Upper lobe of right lung (tissue), 1 donor: ENCODE measurements at regions not wholly inside any gene's neighbourhood (a gene's known extent, or its start where the extent isn't known, plus 50 kb on each side); places are given as distances from the start of the nearest gene placed in this dataset.

Source experiments
- ATAC-seq: fragments of 200-7000 bp; cut with Tn5 transposase; one replicate; pipeline ENCODE4 v1.9.1; 2020; ENCODE audit warnings: mild to moderate bottlenecking, moderate library complexity
- DNase-seq: peaks from one replicate; pipeline ENCODE4 v3.0.0-alpha.2; 2020
- H3K27ac ChIP-seq: fragments of 200-600 bp; one replicate; pipeline ENCODE4 v1.8.0; 2022
- H3K27me3 ChIP-seq: fragments of 200-600 bp; one replicate; pipeline ENCODE4 v1.8.0; 2022; ENCODE audit warnings: mild to moderate bottlenecking
- H3K36me3 ChIP-seq: fragments of 200-600 bp; one replicate; pipeline ENCODE4 v1.8.0; 2022
- H3K4me1 ChIP-seq: fragments of 200-600 bp; one replicate; pipeline ENCODE4 v1.8.0; 2022
- H3K4me3 ChIP-seq: fragments of 200-600 bp; one replicate; pipeline ENCODE4 v1.8.0; 2022; ENCODE audit warnings: mild to moderate bottlenecking
- H3K9me3 ChIP-seq: fragments of 200-600 bp; one replicate; pipeline ENCODE4 v1.8.0; 2022
- intact Hi-C: fragments of 100-400 bp; cut with DNase I; formaldehyde crosslinking; loops from one replicate; pipeline ENCODE4 v1.11.0; 2022
- TF ChIP-seq, protein P1 (sequence below): fragments of 200-600 bp; IDR thresholded peaks from one replicate; pipeline ENCODE4 v1.8.0; 2022; ENCODE audit warnings: antibody characterized with exemption
- donor health status: DM: no; HTN: yes; CAD: no; lungs with severe emphysema.

DNA sequence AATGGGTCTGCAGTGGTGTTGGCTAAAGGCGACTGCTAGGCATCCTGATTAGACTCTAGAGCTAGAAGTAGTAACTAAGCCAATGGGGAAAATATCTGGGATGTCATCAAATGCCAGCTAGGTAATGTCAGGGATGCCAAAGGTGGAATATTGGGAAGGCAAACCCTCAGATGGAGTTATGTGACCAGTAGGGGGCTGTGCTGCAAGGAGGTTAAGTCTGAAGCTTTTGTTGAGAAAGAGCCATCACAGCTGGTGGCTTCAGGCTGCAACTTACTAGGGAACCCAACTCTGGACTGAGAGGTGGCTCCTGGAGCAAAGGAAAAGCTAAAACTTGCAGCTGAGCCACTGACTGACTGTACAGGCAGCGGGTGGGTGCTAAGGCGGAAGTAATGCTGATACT is 576.9 kb upstream of the GHITM start:
- DNase-seq (no peak), ATAC-seq (no peak)
- intact Hi-C loops, result no loop called here
- TF ChIP-seq, protein P1, sequence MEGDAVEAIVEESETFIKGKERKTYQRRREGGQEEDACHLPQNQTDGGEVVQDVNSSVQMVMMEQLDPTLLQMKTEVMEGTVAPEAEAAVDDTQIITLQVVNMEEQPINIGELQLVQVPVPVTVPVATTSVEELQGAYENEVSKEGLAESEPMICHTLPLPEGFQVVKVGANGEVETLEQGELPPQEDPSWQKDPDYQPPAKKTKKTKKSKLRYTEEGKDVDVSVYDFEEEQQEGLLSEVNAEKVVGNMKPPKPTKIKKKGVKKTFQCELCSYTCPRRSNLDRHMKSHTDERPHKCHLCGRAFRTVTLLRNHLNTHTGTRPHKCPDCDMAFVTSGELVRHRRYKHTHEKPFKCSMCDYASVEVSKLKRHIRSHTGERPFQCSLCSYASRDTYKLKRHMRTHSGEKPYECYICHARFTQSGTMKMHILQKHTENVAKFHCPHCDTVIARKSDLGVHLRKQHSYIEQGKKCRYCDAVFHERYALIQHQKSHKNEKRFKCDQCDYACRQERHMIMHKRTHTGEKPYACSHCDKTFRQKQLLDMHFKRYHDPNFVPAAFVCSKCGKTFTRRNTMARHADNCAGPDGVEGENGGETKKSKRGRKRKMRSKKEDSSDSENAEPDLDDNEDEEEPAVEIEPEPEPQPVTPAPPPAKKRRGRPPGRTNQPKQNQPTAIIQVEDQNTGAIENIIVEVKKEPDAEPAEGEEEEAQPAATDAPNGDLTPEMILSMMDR, result no peak
- no peaks in the 10 kb centered on the region for H3K4me1 ChIP-seq
- no peak overlapping the region for H3K27ac ChIP-seq
- no peaks in the 10 kb centered on the region for H3K9me3 ChIP-seq
- H3K36me3 ChIP-seq, result no peaks in the 10 kb centered on the region
- H3K27me3 ChIP-seq, result no peaks in the 10 kb centered on the region
- H3K4me3 ChIP-seq, result no peak overlapping the region

DNA sequence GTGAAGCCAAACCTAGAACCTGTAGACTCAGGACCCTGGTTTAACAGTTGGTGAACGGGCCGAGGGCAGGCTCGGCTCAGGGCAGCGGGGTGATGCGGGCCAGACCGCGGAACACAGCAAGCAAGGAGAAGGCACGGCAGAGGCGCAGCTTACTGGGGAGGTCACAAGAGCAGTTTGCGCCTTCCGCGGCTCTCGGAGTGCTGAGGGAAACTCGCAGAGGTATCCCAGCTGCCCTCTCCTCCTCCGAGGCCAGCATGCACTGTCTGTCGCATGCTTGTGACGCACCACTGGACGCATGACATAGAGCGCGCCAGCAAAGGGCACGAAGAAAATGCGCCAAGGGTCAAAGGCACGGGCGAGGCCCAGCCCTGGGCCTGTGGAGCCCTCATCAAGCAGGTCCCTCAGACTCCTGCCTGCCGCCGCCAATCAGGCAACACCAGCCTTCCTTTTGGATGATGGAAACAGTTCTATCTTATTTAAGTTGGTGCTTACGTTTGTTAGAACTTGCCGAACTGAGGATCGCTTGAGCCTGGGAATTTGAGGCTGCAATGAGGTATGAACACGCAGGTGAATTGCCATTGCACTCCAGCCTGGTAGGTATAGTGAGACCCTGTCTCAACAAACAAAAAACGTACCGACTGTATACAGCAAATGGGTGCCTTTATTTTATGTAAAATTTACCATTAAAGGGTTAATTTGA is 574.3 kb upstream of the GHITM start:
- Histone ChIP-seq H3K9me3 (no peaks in the 10 kb centered on the region), H3K27me3 (no peaks in the 10 kb centered on the region), H3K27ac (no peak overlapping the region), H3K4me1 (no peaks in the 10 kb centered on the region), H3K36me3 (no peaks in the 10 kb centered on the region), H3K4me3 (no peak overlapping the region)
- TF ChIP-seq, protein P1, result no peak
- DNase-seq (no peak), ATAC-seq (peak; percentile 13)
- intact Hi-C loops, result no loop called here

DNA sequence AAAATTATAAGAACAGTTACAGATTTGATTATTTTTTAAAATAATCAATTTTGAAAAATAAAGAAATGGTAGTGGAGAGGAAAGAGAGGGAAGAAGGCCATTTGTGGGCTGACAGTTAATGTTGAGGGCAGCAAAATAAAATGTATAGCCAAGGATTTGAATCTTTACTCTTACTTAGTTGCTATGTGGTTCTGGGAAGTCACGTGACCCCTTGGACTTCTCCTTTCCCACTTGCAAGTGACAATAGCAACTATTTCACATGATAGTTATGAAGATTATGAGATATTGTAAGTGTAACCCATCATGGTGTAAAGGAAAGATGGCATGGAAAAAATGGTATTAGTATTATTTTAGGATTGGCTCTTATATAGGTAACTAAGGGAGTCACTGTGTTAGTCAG is 567.3 kb upstream of the GHITM start:
- TF ChIP-seq, protein P1, result no peak
- Histone ChIP-seq H3K4me3 (no peak overlapping the region), H3K4me1 (no peaks in the 10 kb centered on the region), H3K9me3 (no peaks in the 10 kb centered on the region), H3K27me3 (no peaks in the 10 kb centered on the region), H3K36me3 (no peaks in the 10 kb centered on the region), H3K27ac (no peak overlapping the region)
- ATAC-seq (no peak), DNase-seq (no peak)
- intact Hi-C loops, result no loop called here

DNA sequence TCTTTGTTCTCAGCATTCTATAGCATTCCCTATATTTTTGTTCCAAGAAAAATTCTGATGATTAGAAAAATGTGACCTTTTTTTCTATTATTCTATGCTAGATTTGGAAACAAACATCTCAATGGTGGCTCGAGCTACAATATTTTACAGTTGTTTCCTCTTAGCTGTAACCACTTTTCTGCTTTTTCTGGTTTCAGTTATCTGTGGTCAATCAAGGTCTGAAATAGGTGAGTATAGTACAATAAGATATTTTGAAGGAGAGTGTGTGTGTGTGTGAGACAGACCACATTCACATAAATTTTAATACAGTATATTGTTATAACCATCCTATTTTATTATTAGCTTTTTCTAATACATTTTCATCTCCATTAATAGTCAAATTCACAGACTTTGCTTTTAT is 564.5 kb upstream of the GHITM start:
- intact Hi-C loops, result no loop called here
- no peaks in the 10 kb centered on the region for H3K36me3 ChIP-seq
- DNase-seq (no peak), ATAC-seq (no peak)
- no peak overlapping the region for H3K27ac ChIP-seq
- no peak overlapping the region for H3K4me3 ChIP-seq
- H3K9me3 ChIP-seq, result no peaks in the 10 kb centered on the region
- TF ChIP-seq, protein P1, result no peak
- no peaks in the 10 kb centered on the region for H3K4me1 ChIP-seq
- H3K27me3 ChIP-seq, result no peaks in the 10 kb centered on the region

DNA sequence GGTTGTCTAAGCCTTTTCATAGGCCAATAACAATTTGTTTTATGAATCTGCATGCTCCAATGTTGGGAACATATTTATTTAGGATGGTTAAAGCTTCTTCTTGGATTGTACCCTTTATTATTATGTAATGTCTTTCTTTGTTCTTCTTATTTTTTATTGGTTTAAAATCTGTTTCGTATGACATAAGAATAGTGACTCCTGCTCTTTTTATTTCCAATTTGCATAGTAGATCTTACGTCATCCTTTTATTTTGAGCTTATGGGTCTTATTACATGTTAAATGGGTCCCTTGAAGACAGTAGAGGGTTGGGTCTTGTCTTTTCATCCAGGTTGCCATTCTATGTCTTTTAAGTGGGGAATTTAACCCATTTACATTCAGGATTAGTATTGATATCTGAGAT is 561.9 kb upstream of the GHITM start:
- ATAC-seq, result no peak
- H3K27ac ChIP-seq, result no peak overlapping the region

More for the DNA sequence above, 561.9 kb upstream of the GHITM start:
- H3K4me1 ChIP-seq, result no peaks in the 10 kb centered on the region
- TF ChIP-seq, protein P1, result no peak
- no peak for DNase-seq
- no peak overlapping the region for H3K4me3 ChIP-seq
- no peaks in the 10 kb centered on the region for H3K9me3 ChIP-seq
- intact Hi-C loops, result no loop called here
- H3K36me3 ChIP-seq, result no peaks in the 10 kb centered on the region
- no peaks in the 10 kb centered on the region for H3K27me3 ChIP-seq
